ENCODE measurements at regions not wholly inside any gene's neighbourhood (a gene's known extent, or its start where the extent isn't known, plus 50 kb on each side); places are given as distances from the start of the nearest gene placed in this dataset.

- Histone ChIP-seq H3K9me3 (no peaks in the 10 kb centered on the region), H3K36me3 (no peaks in the 10 kb centered on the region), H3K4me3 (no peak overlapping the region), H3K27ac (no peak overlapping the region), H3K4me1 (no peaks in the 10 kb centered on the region), H3K27me3 (replicated peaks in 1 of 7) (peaks cover 0 to 20% (median 0%) of the 10 kb centered on the region in 7 donors)
- 87 to 95% (median 91%) methylated on average over 4 of the region's 4 CpGs for WGBS, 5 donors
- no peak for TF ChIP-seq POLR2AphosphoS5 (IDR thresholded peaks at IDR 0.05)
- no peak for TF ChIP-seq POLR2A (IDR thresholded peaks at IDR 0.05)
- no peak for TF ChIP-seq CTCF (IDR thresholded peaks at IDR 0.05 in 8 of 11, conservative IDR thresholded peaks at IDR 0.05 in 3 of 11)
- no peak for DNase-seq
- intact Hi-C loops (cut with DNase I; ENCODE audit: low total_unique reads) = no loop called here
Measured at GRCh38 chr11:11675671-11676181, 53.9 kb upstream of the GALNT18 start.

GRCh38 chr11:11672789-11673188, 51.0 kb upstream of the GALNT18 start:
- no peak for TF ChIP-seq CTCF (IDR thresholded peaks at IDR 0.05 in 8 of 11, conservative IDR thresholded peaks at IDR 0.05 in 3 of 11)
- no peak for TF ChIP-seq POLR2A (IDR thresholded peaks at IDR 0.05)
- no peak for TF ChIP-seq POLR2AphosphoS5 (IDR thresholded peaks at IDR 0.05)
- Histone ChIP-seq H3K4me3 (no peak overlapping the region), H3K27me3 (replicated peaks in 1 of 7) (peaks cover 0 to 11% (median 0%) of the 10 kb centered on the region in 7 donors), H3K9me3 (no peaks in the 10 kb centered on the region), H3K36me3 (no peaks in the 10 kb centered on the region), H3K4me1 (no peaks in the 10 kb centered on the region), H3K27ac (no peak overlapping the region)
- WGBS, 5 donors = 84 to 93% (median 88%) methylated on average over 8 of the region's 8 CpGs
- DNase-seq = no peak
- intact Hi-C loops (cut with DNase I; ENCODE audit: low total_unique reads) = no loop called here

DNA sequence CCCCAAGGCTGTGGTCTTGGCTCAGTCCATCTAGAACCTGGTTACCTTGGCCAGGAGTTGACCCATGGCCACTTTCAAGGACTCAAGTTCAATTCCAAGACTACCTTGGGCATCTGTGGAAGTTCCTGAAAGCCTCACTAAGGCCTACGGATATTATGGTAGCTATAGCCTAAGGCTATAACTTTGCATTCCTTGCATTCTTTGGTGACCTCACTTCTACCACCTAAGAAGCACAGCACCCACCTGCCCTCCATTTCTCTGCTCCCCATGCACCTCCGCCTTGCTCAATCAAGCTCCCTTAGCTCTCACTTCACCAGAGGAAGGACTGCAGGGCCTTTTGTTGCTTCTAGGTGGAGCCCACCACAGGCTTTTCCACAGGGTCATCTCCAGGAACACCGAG, 50.3 kb upstream of the GALNT18 start:
- DNase-seq = no peak
- intact Hi-C loops (cut with DNase I; ENCODE audit: low total_unique reads) = no loop called here
- Histone ChIP-seq H3K9me3 (peaks cover 0 to 3% (median 0%) of the 10 kb centered on the region in 8 donors), H3K27me3 (replicated peaks in 1 of 7) (peaks cover 0 to 16% (median 0%) of the 10 kb centered on the region in 7 donors), H3K4me1 (no peaks in the 10 kb centered on the region), H3K27ac (no peak overlapping the region), H3K36me3 (no peaks in the 10 kb centered on the region), H3K4me3 (no peak overlapping the region)
- no peak for TF ChIP-seq POLR2A (IDR thresholded peaks at IDR 0.05)
- TF ChIP-seq CTCF (IDR thresholded peaks at IDR 0.05 in 8 of 11, conservative IDR thresholded peaks at IDR 0.05 in 3 of 11) = no peak
- TF ChIP-seq POLR2AphosphoS5 (IDR thresholded peaks at IDR 0.05) = no peak
- WGBS, 5 donors = 84 to 95% (median 93%) methylated on average over 3 of the region's 3 CpGs

Small RNA genes lying in the stretch of these regions (microRNA-seq; reads per million reads assigned to microRNA genes)
- gene MIR8070 = 0 reads per million in 3 donors

Small RNA genes lying in the stretch of these regions (small RNA-seq; reads per million reads assigned to genes)
- 0 reads per million in 4 donors for gene MIR8070
